GM18858 (cell line): ENCODE measurements at regions not wholly inside any gene's neighbourhood (a gene's known extent, or its start where the extent isn't known, plus 50 kb on each side); places are given as distances from the start of the nearest gene placed in this dataset.

Experiments used
- ATAC-seq: cut with Tn5 transposase; IDR thresholded peaks from one replicate; pipeline ENCODE4 v1.9.1; 2021; ENCODE audit not compliant: unreplicated experiment

- ATAC-seq = no peak
Measured at GRCh38 chr12:13691598-13691997, 289.8 kb downstream of the GRIN2B start.

- ATAC-seq = no peak
Measured at GRCh38 chr12:13687633-13688032, 293.8 kb downstream of the GRIN2B start.

DNA sequence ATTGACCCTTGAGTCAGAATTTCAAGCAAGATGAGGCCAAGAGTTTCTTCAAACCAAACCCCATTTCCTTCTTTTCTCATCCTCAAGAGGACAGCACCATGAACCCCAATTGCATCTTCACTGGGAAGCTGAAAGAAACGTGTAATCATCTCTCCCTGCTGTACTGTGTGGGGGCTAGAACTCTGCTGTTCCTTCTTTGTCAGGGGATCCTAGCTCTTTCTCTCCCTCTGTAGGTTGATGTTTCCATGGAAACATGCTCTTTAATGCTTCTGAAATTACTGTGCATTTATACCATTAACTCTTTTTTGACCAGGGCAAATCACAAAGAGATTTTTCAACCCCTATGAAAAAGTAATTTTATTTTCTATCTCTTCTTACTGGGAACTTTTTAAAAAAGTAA, 295.1 kb downstream of the GRIN2B start:
- ATAC-seq = no peak

- ATAC-seq = no peak
Measured at GRCh38 chr12:13680916-13681315, 300.5 kb downstream of the GRIN2B start.

DNA sequence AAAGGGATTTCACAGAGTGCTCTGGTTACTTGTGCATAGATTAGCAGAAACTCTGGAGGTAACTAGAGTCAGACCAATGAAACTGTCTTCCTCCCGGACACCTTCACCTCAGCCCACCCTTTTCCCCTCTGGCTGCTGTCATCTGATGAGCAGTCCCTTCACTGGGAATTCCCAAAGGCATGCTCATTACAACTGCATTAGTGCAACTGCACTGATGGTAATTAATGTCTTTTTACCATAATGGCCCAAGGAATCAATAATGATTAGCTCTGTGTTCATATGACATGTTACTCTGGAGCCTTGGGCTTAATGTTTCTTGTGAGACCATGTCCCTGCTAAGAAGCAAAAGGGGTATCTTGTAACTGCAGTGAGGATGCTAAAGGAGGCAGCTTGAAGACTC, 304.5 kb downstream of the GRIN2B start:
- no peak for ATAC-seq

DNA sequence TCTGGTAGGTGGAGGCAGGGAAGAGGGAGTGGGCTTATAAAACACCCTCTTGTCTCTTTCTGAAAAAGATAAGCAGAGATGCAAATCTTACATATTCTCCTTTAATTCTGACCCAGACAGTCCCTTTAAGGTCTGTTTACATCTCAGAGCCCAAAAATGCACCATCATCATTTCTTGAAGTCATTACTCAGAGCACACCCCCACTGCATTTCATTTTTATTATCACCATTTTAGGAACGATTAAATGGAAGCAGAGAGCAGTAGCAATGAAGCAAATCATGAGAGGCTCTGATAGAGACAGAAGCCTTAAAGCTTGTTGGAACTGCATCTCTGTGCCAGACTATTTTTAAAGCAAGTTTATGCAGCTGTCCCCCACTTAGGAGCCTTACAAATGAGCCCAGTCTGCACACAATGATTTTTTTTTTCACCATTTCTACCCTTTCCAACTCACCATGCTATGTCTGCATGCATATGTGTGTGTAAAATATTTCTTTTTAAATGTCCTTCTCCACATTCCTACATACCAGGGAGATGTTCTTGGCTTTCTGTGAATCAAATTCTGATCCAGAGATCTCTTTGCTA, 311.0 kb downstream of the GRIN2B start:
- no peak for ATAC-seq

DNA sequence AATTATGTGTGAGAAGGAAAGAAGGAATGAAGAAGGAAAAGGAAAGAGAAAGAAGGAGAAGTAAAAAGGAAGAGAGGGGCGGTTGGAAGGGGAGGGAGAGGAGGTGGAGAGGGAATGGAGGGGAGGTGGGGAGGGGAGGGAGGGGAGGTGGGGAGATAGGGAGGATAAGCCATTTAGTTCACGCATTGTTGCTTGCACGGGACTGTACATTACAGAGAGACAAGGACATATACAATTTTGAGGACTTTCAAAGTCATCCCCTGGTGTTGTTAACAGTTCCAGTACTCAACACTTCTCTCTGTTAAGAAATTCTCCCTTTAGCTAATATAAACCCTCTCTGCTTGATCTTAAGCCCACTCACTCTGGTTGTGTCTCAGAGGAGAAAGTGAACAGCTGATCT, 312.5 kb downstream of the GRIN2B start:
- no peak for ATAC-seq

DNA sequence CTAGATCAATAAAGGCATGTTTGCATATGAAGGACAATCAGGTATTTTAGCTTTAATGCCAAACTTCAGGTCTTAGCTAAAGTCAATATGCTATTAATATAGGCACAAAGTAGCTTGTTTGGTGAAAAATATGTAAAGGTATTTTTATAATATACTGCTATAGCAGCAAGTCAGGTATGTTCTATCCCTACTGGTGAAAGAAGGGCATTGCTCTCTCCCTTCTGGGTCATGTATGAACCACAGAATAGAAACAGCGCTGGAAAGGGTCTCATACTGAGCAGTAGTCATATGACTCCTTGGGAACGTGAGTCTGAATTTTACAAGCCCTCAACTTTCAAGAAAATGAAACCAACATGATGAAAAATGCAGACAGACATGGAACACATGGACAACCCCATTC, 314.6 kb downstream of the GRIN2B start:
- ATAC-seq = no peak

DNA sequence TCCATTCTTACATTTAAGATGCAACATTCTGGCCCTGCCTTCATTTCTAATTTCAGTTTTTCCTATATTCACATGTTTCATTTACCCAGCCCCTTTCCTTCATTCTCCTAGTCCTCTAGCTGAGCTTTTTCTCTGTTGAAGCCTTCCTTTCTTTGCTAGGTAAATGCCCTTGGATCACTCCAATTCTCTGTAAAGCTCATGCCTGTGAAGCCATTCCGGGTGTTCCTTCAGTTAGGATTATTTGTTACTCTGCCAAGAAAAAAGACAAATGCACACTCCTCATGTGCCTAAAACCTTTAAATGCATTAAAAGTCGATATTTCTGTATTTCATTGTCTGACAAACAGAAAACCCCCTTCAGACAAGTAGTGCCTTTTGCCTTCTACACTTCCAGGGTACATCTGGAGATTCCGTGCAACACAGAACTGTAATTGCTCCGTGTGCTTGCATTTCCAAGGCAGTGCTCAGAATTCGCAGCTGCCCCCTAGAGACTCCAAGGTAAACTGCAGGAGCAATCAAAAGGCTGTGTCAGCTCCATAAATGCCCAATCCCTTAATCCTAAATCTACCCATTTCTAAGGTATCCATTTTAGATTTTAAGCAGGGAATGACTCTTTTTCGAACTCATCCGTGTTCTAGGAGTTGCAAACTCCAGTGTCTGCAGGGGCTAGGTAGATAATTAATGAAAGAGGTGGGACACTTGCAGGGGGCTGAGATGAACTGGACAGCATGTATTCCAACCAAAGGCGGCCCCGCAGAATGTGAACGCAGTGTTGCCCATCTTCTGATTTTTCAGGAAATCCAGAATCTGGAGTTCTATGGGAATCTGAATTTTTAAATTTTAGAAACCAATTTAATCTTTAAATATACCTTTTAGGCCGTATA, 320.2 kb downstream of the GRIN2B start:
- peak; percentile 69 for ATAC-seq

DNA sequence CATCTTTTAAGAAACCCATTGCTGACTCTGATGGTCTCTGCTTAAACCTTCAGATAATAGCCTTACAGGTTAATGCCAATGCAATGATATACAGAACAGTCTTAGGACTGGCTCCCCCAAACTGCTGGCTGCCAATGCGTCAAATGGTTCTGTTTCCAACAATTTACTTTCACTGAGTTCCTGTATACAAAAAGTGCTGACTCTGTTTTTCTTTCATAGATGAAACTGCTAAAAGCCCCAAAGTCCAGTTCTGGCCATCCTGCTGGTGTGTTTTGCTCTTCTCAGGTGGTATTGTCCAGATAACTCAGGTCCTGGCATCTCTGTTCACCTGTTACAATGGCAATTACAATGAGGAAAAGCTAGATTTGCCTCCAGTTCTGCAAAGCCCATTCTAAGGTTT, 326.9 kb downstream of the GRIN2B start:
- ATAC-seq = no peak

DNA sequence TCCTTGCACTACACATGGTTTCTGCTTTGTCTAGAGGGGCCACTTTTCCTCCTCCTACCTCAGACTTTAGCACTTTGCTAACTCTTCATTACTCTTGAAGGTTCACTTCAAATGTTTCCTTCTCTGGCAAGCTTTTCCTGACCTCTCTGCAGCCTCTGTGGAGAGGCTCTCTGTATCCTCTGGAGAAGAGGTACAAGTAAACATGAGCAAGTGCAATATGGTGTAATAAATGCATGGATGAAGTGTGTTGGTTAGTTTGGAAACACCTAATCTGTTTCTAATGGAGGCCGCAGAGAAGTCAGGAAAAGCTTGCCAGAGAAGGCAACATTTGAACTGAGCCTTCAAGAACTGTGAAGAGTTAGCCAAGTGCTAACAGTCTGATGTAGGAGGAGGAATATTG, 329.3 kb downstream of the GRIN2B start:
- ATAC-seq = no peak

GRCh38 chr12:13635709-13636108, 345.7 kb downstream of the GRIN2B start:
- ATAC-seq = no peak

DNA sequence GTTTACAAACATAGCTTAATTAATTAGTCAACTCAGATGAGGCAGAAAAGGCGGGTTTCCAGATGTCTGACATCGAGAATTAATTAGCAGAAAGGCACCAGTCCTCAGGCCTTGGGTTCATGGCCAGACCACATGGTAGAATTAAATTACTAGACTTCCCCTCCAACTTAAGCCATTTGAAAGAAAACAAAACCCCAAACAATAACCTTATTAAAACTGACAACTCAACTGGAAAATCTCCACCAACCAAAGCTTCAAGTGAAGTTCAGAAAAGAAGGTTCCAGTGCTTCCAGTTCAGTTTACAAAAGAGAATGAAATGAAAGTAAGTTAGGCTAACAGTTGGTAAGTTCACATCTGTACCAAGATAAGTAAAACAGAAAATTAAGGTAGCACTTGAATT, 349.5 kb downstream of the GRIN2B start:
- no peak for ATAC-seq

GRCh38 chr12:13630354-13630753, 351.0 kb downstream of the GRIN2B start:
- no peak for ATAC-seq

DNA sequence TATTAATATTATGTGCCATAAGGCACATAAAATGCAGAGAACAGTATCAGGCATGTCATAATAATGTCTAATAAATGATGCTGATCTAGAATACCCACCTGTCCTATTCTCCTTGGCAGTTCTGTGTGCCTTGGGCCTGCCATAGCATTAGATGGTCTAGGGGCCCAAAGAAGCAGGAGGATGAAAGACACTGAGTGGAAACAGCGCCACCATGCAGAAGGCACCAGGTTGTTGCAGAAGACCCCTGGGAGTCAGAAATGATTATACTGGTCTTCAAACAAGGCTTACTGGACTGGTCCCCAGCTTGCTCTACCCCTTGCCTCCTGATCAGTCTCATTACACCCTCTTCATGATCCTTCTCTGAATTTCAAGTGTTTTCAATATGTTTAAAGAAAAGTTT, 353.3 kb downstream of the GRIN2B start:
- ATAC-seq = no peak

DNA sequence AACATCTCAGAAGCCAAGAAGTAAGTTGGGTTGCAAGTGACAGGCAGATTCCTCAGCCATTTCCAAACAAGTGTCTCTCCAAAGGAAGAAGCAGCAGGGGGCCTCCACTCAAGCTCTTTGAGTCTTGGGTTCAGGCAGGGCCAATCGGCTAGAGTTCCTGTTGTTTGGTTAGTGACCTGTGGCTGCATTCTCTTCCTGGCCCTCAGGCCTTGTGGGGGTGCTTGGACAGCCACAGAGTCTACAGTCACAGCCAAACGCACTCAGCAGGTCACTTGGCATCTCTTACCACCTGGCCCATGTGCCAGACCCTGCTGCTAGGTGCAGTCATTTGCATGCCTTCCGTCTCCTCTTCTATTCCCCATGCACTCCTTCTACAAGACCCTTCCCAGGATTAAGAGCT, 353.9 kb downstream of the GRIN2B start:
- ATAC-seq = no peak

DNA sequence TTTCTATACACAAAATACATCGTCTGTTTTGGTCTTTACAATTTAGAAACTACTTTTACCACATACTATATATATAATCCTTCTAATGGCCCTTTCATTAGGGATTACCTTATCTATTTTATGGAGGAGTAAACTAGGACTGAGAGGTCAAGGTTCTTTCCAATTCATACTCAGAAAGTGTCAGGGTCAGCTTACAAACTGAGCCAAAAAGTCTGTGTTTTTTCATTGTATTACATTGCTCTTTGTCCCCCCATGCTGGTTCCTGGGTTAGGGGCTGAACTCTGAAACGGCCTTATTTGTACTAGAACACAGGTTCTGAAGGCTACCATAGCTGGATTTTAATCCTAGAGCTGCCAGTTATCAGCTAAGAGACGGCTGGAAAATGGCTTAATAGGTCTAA, 368.1 kb downstream of the GRIN2B start:
- ATAC-seq = no peak

- no peak for ATAC-seq
Measured at GRCh38 chr12:13609894-13610679, 371.3 kb downstream of the GRIN2B start.

GRCh38 chr12:13606290-13606689, 375.1 kb downstream of the GRIN2B start:
- no peak for ATAC-seq

- ATAC-seq = no peak
Measured at GRCh38 chr12:13603953-13604352, 377.4 kb downstream of the GRIN2B start.

DNA sequence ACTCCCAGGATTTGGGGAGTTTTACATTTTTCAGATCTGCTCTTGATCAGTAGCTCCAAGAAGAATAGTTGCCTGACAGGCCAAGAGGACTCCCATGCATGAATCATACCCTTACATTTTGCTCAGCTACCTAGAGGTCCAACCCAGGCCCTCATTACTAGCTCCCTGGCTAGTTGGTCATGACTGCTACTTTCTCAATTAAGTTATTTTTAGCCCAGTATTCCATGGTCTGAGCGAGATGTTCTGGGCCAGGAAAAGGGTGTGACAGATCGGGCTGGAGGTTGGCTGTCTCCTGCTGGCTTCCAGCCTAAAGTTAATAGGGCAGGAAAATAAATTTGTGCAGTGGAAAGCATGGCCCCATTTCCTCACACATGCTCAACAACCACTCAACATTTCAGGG, 379.2 kb downstream of the GRIN2B start:
- ATAC-seq = no peak

- no peak for ATAC-seq
Measured at GRCh38 chr12:13599176-13599575, 382.2 kb downstream of the GRIN2B start.
